ENCODE measurements at regions not wholly inside any gene's neighbourhood (a gene's known extent, or its start where the extent isn't known, plus 50 kb on each side); places are given as distances from the start of the nearest gene placed in this dataset.

GRCh38 chrX:35392232-35392631 is 405.9 kb upstream of the MAGEB16 start:
- TF ChIP-seq POLR2AphosphoS5 (IDR thresholded peaks at IDR 0.05), result no peak
- no peak for TF ChIP-seq CTCF (IDR thresholded peaks at IDR 0.05)
- TF ChIP-seq POLR2A (IDR thresholded peaks at IDR 0.05), result no peak
